GM12878 (cell line): ENCODE measurements at regions not wholly inside any gene's neighbourhood (a gene's known extent, or its start where the extent isn't known, plus 50 kb on each side); places are given as distances from the start of the nearest gene placed in this dataset.

Source experiments
- HDAC2 ChIP-seq: fragments of 200-600 bp; sonication (generic); IDR thresholded peaks from 2 replicates; pipeline ENCODE4 v1.6.1; 2017
- RCOR1 ChIP-seq: conservative IDR thresholded peaks from 2 replicates; pipeline ENCODE4 v1.6.1; 2012; ENCODE audit warnings: low read depth, low read length, improper control_type of control experiment
- TF ChIP-seq, protein P1 (sequence below): IDR thresholded peaks from 2 replicates; pipeline ENCODE4 v1.6.1; 2012; ENCODE audit warnings: mild to moderate bottlenecking, low read depth, low read length

DNA sequence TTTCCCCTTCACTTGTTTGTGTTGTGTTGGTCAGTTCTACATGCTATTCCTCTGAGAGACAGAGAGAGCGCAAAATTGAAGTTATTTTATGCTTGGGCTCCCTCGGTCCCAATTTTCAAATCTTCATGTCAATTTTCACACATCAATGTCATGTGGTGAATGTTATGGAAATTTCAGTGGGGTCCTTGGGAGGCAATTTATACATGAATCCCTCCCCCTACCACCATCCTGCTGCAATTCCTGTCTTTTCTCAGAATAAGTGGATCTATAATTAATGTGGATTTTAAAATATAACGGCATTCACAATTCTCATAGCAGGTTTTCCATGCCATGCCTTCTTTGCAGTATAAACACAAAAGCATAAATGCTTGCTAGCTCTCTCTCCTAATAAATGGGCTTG lies 499.9 kb downstream of the MCTP2 start:
- TF ChIP-seq HDAC2, result no peak
- no peak for TF ChIP-seq RCOR1
- TF ChIP-seq, protein P1, sequence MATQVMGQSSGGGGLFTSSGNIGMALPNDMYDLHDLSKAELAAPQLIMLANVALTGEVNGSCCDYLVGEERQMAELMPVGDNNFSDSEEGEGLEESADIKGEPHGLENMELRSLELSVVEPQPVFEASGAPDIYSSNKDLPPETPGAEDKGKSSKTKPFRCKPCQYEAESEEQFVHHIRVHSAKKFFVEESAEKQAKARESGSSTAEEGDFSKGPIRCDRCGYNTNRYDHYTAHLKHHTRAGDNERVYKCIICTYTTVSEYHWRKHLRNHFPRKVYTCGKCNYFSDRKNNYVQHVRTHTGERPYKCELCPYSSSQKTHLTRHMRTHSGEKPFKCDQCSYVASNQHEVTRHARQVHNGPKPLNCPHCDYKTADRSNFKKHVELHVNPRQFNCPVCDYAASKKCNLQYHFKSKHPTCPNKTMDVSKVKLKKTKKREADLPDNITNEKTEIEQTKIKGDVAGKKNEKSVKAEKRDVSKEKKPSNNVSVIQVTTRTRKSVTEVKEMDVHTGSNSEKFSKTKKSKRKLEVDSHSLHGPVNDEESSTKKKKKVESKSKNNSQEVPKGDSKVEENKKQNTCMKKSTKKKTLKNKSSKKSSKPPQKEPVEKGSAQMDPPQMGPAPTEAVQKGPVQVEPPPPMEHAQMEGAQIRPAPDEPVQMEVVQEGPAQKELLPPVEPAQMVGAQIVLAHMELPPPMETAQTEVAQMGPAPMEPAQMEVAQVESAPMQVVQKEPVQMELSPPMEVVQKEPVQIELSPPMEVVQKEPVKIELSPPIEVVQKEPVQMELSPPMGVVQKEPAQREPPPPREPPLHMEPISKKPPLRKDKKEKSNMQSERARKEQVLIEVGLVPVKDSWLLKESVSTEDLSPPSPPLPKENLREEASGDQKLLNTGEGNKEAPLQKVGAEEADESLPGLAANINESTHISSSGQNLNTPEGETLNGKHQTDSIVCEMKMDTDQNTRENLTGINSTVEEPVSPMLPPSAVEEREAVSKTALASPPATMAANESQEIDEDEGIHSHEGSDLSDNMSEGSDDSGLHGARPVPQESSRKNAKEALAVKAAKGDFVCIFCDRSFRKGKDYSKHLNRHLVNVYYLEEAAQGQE, result no peak
